ENCODE measurements at regions not wholly inside any gene's neighbourhood (a gene's known extent, or its start where the extent isn't known, plus 50 kb on each side); places are given as distances from the start of the nearest gene placed in this dataset.
"Not testable (repeated sequence)": the region's sequence is repeated elsewhere in the genome, so short reads cannot be mapped to it uniquely, and the experiment has no call there.

- DNase-seq: peak; percentile 75
Observed at GRCh38 chr6:87756858-87757257, 54.8 kb upstream of the AKIRIN2 start.

- no peak for DNase-seq
Observed at GRCh38 chr6:87755708-87756671, 54.0 kb upstream of the AKIRIN2 start.

- no peak for DNase-seq
Observed at GRCh38 chr6:87754828-87755227, 52.8 kb upstream of the AKIRIN2 start.

- DNase-seq: peak; percentile 33
Observed at GRCh38 chr6:87753131-87753685, 51.2 kb upstream of the AKIRIN2 start.

GRCh38 chr6:87752503-87752902 lies 50.5 kb upstream of the AKIRIN2 start:
- not testable (repeated sequence) for DNase-seq

All from fibroblast of skin of abdomen (primary cell).